Mesendoderm (in vitro differentiated cells): ENCODE measurements at regions not wholly inside any gene's neighbourhood (a gene's known extent, or its start where the extent isn't known, plus 50 kb on each side); places are given as distances from the start of the nearest gene placed in this dataset.

Source experiments
- DNase-seq: peaks from one replicate; pipeline ENCODE4 v3.0.0; 2013
- H2AK5ac ChIP-seq: 2 replicates; pipeline ENCODE4 v1.6.1; 2013; ENCODE audit warnings: low read length, inconsistent platforms
- H2BK120ac ChIP-seq: 2 replicates; pipeline ENCODE4 v1.6.1; 2013; ENCODE audit warnings: low read depth, mild to moderate bottlenecking, low read length, moderate library complexity, mixed read lengths
- H2BK15ac ChIP-seq: replicated peaks from 2 replicates; pipeline ENCODE4 v1.6.1; 2013; ENCODE audit warnings: low read depth, mild to moderate bottlenecking, moderate library complexity
- H2BK5ac ChIP-seq: 2 replicates; pipeline ENCODE4 v1.6.1; 2013; ENCODE audit warnings: low read length, inconsistent platforms
- H3K18ac ChIP-seq: 2 replicates; pipeline ENCODE4 v1.6.1; 2013; ENCODE audit warnings: mild to moderate bottlenecking, low read length, mixed read lengths
- H3K23ac ChIP-seq: one replicate; pipeline ENCODE4 v1.6.1; 2013; ENCODE audit warnings: low read length
- H3K27ac ChIP-seq: 2 replicates; pipeline ENCODE4 v1.5.1; 2013; ENCODE audit warnings: low read depth, mild to moderate bottlenecking, inconsistent platforms, low read length, moderate library complexity
- H3K27me3 ChIP-seq: 2 replicates; pipeline ENCODE4 v1.6.1; 2013; ENCODE audit warnings: low read length, control low read depth, mild to moderate bottlenecking, inconsistent platforms; ENCODE audit not compliant: insufficient read depth, poor library complexity
- H3K36me3 ChIP-seq: 2 replicates; pipeline ENCODE4 v1.6.1; 2013; ENCODE audit warnings: low read length, inconsistent platforms; ENCODE audit not compliant: control insufficient read depth, insufficient read depth
- H3K4ac ChIP-seq: one replicate; pipeline ENCODE4 v1.6.1; 2013; ENCODE audit warnings: low read depth, mild to moderate bottlenecking, low read length, moderate library complexity
- H3K4me1 ChIP-seq: 2 replicates; pipeline ENCODE4 v1.6.1; 2013; ENCODE audit warnings: low read depth, low read length, inconsistent platforms; ENCODE audit not compliant: control insufficient read depth
- H3K4me2 ChIP-seq: 2 replicates; pipeline ENCODE4 v1.6.1; 2013; ENCODE audit warnings: low read length
- H3K4me3 ChIP-seq: 2 replicates; pipeline ENCODE4 v1.5.1; 2013; ENCODE audit warnings: mild to moderate bottlenecking, low read length
- H3K56ac ChIP-seq: one replicate; pipeline ENCODE4 v1.6.1; 2013; ENCODE audit warnings: low read length
- H3K79me1 ChIP-seq: 2 replicates; pipeline ENCODE4 v1.6.1; 2013; ENCODE audit warnings: low read length, inconsistent platforms
- H3K79me2 ChIP-seq: 2 replicates; pipeline ENCODE4 v1.6.1; 2013; ENCODE audit warnings: mild to moderate bottlenecking, low read length; ENCODE audit not compliant: control insufficient read depth, insufficient read depth
- H3K9ac ChIP-seq: 2 replicates; pipeline ENCODE4 v1.6.1; 2013; ENCODE audit warnings: low read length, inconsistent platforms
- H4K5ac ChIP-seq: one replicate; pipeline ENCODE4 v1.6.1; 2013; ENCODE audit warnings: low read length
- H4K8ac ChIP-seq: one replicate; pipeline ENCODE4 v1.6.1; 2013; ENCODE audit warnings: low read depth, mild to moderate bottlenecking, control low read depth, low read length, moderate library complexity
- whole genome bisulfite sequencing: extraction: QIAGEN DNeasy Blood & Tissue Kit; methylation state at CpG from one replicate; pipeline ENCODE4 v1.1.7; 2013; ENCODE audit warnings: low lambda C conversion rate, missing lambda C conversion rate; ENCODE audit not compliant: insufficient coverage; ENCODE audit errors: extremely low coverage; 5-methylcytosine and 5-hydroxymethylcytosine counted together

DNA sequence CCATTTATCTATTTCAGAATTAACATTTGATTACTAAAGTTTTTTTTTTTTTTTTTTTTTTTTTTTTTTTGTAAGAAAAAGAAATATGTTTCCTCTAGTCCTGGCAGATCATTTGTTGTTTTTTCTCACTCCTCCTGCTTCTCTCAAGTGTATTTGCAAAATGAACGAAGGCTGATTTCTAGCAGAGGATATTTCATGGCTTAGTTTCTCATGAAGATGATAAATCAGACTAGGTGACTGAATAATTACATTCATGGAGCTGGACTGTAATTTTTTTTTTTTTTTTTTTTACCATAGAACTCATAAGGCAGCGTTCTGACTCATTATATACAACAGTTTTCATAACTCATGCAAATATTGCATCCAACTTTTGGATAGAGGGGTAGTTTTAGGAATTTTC is 332.5 kb upstream of the SEMA6D start:
- H3K23ac ChIP-seq = no peak overlapping the region

DNA sequence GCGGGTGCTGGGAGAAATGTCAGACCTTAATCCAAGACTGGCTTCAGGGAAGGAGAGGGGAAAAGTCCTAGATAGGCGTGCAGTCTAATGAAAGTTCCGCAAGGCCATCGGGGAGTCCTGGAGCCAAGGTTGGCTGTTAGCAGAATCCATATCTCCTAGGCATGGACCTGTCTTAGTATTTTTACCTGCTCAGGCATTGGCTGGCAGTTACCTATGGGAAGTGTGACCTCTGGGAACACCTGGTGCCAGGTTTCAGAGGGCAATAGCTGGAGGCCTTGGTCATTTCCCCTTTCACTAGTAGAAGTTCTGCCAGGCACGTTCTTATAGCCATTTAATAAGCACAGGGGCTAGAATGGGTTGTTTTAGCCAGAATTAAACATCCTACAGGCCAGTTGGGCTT is 330.8 kb upstream of the SEMA6D start:
- no CpG with 5 or more reads among the region's 5 CpGs for WGBS
- no peaks in the 10 kb centered on the region for H3K79me2 ChIP-seq
- no peak overlapping the region for H3K4me3 ChIP-seq

More for the DNA sequence above, 332.5 kb upstream of the SEMA6D start:
- no peaks in the 10 kb centered on the region for H3K79me1 ChIP-seq
- peaks cover 4% of the 10 kb centered on the region for H3K4me1 ChIP-seq
- H2BK120ac ChIP-seq = no peak overlapping the region
- no peak for DNase-seq
- H3K27ac ChIP-seq = no peak overlapping the region
- H3K4me2 ChIP-seq = no peak overlapping the region
- no peak overlapping the region for H3K4me3 ChIP-seq
- H3K56ac ChIP-seq = no peak overlapping the region
- no peak overlapping the region for H2BK5ac ChIP-seq
- H4K8ac ChIP-seq = no peak overlapping the region
- H3K79me2 ChIP-seq = no peaks in the 10 kb centered on the region
- H3K18ac ChIP-seq = no peak overlapping the region
- no peak overlapping the region for H3K9ac ChIP-seq
- H2AK5ac ChIP-seq = no peak overlapping the region
- no peak overlapping the region for H2BK15ac ChIP-seq
- H3K36me3 ChIP-seq = no peaks in the 10 kb centered on the region
- no CpG with 5 or more reads among the region's 2 CpGs for WGBS
- no peaks in the 10 kb centered on the region for H3K27me3 ChIP-seq
- H3K4ac ChIP-seq = no peak overlapping the region
- no peak overlapping the region for H4K5ac ChIP-seq

DNA sequence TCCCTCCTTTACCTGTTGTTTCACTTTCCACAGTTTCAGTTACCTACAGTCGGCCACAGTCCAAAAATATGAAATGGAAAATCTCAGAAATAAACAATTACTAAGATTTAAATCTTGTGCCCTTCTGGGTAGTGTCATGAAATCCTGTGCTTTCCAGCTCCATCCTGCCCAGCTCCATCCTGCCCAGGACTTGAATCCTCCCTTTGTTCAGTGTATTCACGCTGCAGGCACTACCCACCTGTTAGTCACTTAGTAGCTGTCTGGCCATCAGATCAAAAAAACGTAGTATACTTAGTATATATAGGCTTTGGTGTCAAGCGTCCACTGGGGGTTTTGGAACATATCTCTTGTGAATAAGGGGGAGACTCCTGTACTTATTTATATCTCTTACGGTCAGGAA is 329.0 kb upstream of the SEMA6D start:
- WGBS = no CpG with 5 or more reads among the region's 5 CpGs
- Histone ChIP-seq H2BK15ac (no peak overlapping the region), H3K27ac (no peak overlapping the region), H4K5ac (no peak overlapping the region), H3K4me3 (no peak overlapping the region), H3K9ac (no peak overlapping the region), H2AK5ac (no peak overlapping the region), H3K79me2 (no peaks in the 10 kb centered on the region), H4K8ac (no peak overlapping the region), H3K23ac (no peak overlapping the region), H3K18ac (peak overlapping the region; percentile 18), H3K4me1 (peaks cover 4% of the 10 kb centered on the region), H3K36me3 (no peaks in the 10 kb centered on the region), H3K79me1 (no peaks in the 10 kb centered on the region), H3K4me2 (no peak overlapping the region), H3K4ac (no peak overlapping the region), H3K27me3 (no peaks in the 10 kb centered on the region), H2BK5ac (no peak overlapping the region), H2BK120ac (no peak overlapping the region), H3K56ac (no peak overlapping the region)
- no peak for DNase-seq

More for the DNA sequence above, 330.8 kb upstream of the SEMA6D start:
- H2AK5ac ChIP-seq = no peak overlapping the region
- no peaks in the 10 kb centered on the region for H3K79me1 ChIP-seq
- no peak overlapping the region for H2BK15ac ChIP-seq
- H3K4me1 ChIP-seq = peaks cover 4% of the 10 kb centered on the region
- H2BK5ac ChIP-seq = no peak overlapping the region
- H3K9ac ChIP-seq = no peak overlapping the region
- no peak overlapping the region for H3K4ac ChIP-seq
- no peak overlapping the region for H3K56ac ChIP-seq
- DNase-seq = no peak
- H3K27me3 ChIP-seq = no peaks in the 10 kb centered on the region
- peak overlapping the region; percentile 50 for H2BK120ac ChIP-seq
- no peak overlapping the region for H3K23ac ChIP-seq
- H3K18ac ChIP-seq = no peak overlapping the region
- H3K36me3 ChIP-seq = no peaks in the 10 kb centered on the region
- no peak overlapping the region for H3K4me2 ChIP-seq
- H4K5ac ChIP-seq = no peak overlapping the region
- H3K27ac ChIP-seq = no peak overlapping the region
- H4K8ac ChIP-seq = no peak overlapping the region

DNA sequence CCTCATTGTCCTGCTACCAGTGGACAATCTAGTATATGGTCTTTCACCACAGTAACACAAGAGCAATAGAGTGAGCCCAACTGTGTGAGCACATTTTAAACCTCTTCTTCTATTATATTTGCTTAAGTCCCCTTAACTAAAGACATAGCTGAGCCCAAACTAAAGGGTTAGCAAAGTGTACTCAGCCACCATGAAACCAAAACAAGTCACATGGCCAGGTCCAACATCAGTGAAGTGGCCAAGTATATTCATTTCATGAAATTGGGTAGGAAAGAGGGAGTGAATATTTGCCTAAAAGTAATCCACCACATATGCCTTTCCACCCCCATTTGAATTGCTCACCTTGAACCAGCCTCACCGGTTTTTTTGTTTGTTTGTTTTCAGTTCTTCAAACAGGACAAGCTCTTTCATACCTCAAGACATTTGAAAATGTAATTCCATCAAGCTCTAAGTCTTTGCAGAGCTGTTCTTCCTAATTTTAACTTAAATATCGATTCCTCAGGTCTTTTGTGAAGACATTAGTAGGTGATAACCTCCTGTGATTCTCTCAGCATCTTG is 327.0 kb upstream of the SEMA6D start:
- Histone ChIP-seq H3K79me2 (no peaks in the 10 kb centered on the region), H3K23ac (no peak overlapping the region), H3K4me2 (no peak overlapping the region), H3K27me3 (no peaks in the 10 kb centered on the region), H3K4me1 (peaks cover 7% of the 10 kb centered on the region), H3K4ac (no peak overlapping the region), H3K9ac (no peak overlapping the region), H3K79me1 (no peaks in the 10 kb centered on the region), H3K56ac (no peak overlapping the region), H3K36me3 (no peaks in the 10 kb centered on the region), H2BK120ac (no peak overlapping the region), H3K18ac (no peak overlapping the region), H2BK5ac (no peak overlapping the region), H3K27ac (no peak overlapping the region), H4K8ac (no peak overlapping the region), H2BK15ac (no peak overlapping the region), H2AK5ac (no peak overlapping the region), H3K4me3 (no peak overlapping the region), H4K5ac (no peak overlapping the region)
- whole genome bisulfite sequencing = no CpG with 5 or more reads among the region's 2 CpGs
- DNase-seq = no peak

DNA sequence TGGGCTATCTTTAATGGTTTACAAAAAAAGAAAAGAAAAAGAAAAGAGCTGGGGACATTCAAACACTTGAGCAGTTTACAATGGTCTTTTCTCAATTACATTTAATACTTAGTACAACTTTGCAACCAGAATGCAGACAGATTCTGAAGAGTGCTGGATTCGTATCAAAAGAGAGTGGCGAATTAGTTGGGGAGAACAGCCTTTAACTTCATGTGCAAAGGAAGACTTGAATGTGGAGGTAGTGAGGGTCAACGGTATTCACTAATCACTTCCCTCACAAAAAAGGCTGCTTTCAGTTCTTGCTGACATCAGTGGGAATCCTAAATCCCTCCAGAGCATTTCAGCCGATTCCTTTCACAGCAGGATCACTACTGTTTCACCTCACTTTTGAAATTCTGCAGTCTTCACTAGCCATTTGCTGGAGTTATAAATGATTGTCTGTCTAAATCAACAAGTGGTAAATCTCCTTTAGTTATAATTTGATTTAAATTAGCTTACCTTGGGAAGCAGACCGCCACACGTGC is 323.0 kb upstream of the SEMA6D start:
- no peaks in the 10 kb centered on the region for H3K79me2 ChIP-seq
- H2BK15ac ChIP-seq = peak overlapping the region; percentile 85
- no peak overlapping the region for H2BK120ac ChIP-seq
- H3K4me3 ChIP-seq = no peak overlapping the region
- H3K79me1 ChIP-seq = no peaks in the 10 kb centered on the region
- H3K4me2 ChIP-seq = no peak overlapping the region
- H3K4me1 ChIP-seq = peaks cover 5% of the 10 kb centered on the region
- no CpG with 5 or more reads among the region's 6 CpGs for WGBS
- no peak overlapping the region for H2AK5ac ChIP-seq
- H3K27me3 ChIP-seq = no peaks in the 10 kb centered on the region
- no peak overlapping the region for H4K8ac ChIP-seq
- H3K56ac ChIP-seq = peak overlapping the region; percentile 10
- H3K18ac ChIP-seq = no peak overlapping the region
- H3K9ac ChIP-seq = no peak overlapping the region
- H3K27ac ChIP-seq = no peak overlapping the region
- peak; percentile 38 for DNase-seq
- H2BK5ac ChIP-seq = no peak overlapping the region
- no peak overlapping the region for H3K23ac ChIP-seq
- H4K5ac ChIP-seq = no peak overlapping the region
- H3K36me3 ChIP-seq = no peaks in the 10 kb centered on the region
- H3K4ac ChIP-seq = no peak overlapping the region

DNA sequence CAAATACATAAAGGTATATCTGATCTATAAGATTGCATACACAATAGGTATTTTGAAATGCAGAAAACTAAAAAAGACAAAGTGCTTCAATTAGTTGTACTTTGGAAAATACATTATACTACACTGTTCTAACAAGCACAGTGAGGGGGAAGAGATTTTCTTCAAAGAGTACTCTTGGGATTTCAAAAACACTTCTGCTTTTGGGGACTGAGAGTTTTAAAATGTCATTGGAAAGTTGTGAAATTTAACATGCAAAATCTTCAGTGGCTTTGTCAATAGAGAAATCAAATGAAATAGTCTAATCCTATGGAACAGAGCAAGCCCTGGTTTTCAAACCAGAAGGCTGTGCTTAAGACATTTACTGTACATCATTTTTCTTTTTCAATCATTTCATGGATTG is 322.2 kb upstream of the SEMA6D start:
- Histone ChIP-seq H3K4me1 (peaks cover 5% of the 10 kb centered on the region), H4K5ac (no peak overlapping the region), H3K4me3 (no peak overlapping the region), H3K23ac (no peak overlapping the region), H2AK5ac (no peak overlapping the region), H3K79me2 (no peaks in the 10 kb centered on the region), H2BK120ac (no peak overlapping the region), H2BK15ac (no peak overlapping the region), H3K9ac (no peak overlapping the region), H3K4ac (no peak overlapping the region), H3K36me3 (no peaks in the 10 kb centered on the region), H3K56ac (no peak overlapping the region), H3K27me3 (no peaks in the 10 kb centered on the region), H3K4me2 (no peak overlapping the region), H4K8ac (no peak overlapping the region), H3K18ac (no peak overlapping the region), H3K79me1 (no peaks in the 10 kb centered on the region), H2BK5ac (no peak overlapping the region), H3K27ac (no peak overlapping the region)
- no peak for DNase-seq
